ENCODE measurements at regions not wholly inside any gene's neighbourhood (a gene's known extent, or its start where the extent isn't known, plus 50 kb on each side); places are given as distances from the start of the nearest gene placed in this dataset.

DNA sequence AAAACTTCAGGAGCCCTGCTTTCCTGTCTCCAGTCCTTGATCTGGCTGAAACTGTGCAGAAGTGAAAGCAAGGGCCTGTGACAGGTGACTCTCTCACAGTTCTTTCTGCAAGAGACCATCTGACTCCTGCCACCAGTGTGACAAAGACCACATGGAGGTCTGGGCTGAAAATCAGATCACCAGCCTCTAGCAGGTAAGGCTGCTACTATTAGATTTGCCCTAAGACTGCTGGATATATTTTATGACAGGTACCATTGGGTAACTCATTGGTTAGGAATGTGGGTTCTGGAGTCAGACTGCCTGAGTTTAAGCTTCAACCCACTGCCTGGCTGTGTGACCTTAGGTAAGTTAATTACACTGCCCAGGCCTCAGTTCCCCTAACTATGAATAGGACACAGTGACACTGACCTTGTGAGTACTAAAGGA, 163.3 kb upstream of the SLC7A11 start:
- TF ChIP-seq EZH2 (IDR thresholded peaks at IDR 0.05) (no peak), POLR2AphosphoS5 (IDR thresholded peaks at IDR 0.05; ENCODE audit: borderline replicate concordance, low read depth, low read length) (no peak), FOXP2 (optimal IDR thresholded peaks at IDR 0.05; ENCODE audit: control extremely low read depth, extremely low read length, insufficient read depth) (no peak)
